Peyer's patch (tissue), 4 donors: ENCODE measurements at regions not wholly inside any gene's neighbourhood (a gene's known extent, or its start where the extent isn't known, plus 50 kb on each side); places are given as distances from the start of the nearest gene placed in this dataset.

ENCODE experiments used
- DNase-seq, 3 donors: peaks; one replicate each; pipeline ENCODE4 v3.0.0-alpha.2; 2017 to 2019
- H3K27ac ChIP-seq, 4 donors: fragments of 200-600 bp; sonication (generic); one replicate each; pipeline ENCODE4 v1.5.1; 2016 to 2019
- H3K27me3 ChIP-seq, 2 donors: fragments of 200-600 bp; sonication (generic); one replicate each; pipeline ENCODE4 v1.5.1; 2019
- H3K36me3 ChIP-seq, 3 donors: fragments of 200-600 bp; sonication (generic); one replicate each; pipeline ENCODE4 v1.5.1; 2016 to 2019
- H3K4me1 ChIP-seq, 4 donors: fragments of 200-600 bp; sonication (generic); one replicate each; pipeline ENCODE4 v1.5.1; 2016 to 2019
- H3K4me3 ChIP-seq, 4 donors: fragments of 200-600 bp; sonication (generic); 1 replicate in 3 of 4; 2 replicates in 1 of 4; pipeline ENCODE4 v1.5.1; 2016 to 2019; ENCODE audit warnings: mild to moderate bottlenecking in 1 of 4
- H3K9me3 ChIP-seq, 4 donors: fragments of 200-600 bp; sonication (generic); one replicate each; pipeline ENCODE4 v1.5.1; 2016 to 2019; ENCODE audit warnings: mild to moderate bottlenecking in 1 of 4
- CTCF ChIP-seq, 6 experiments: fragments of 450-650 bp in 4 of 6; fragments of 200-600 bp in 2 of 6; sonication (generic) in 1 of 6; IDR thresholded peaks; one replicate each; pipeline ENCODE4 v1.5.1; 2017 to 2019; ENCODE audit warnings: antibody characterized with exemption in 6 of 6, mild to moderate bottlenecking in 3 of 6, moderate library complexity in 1 of 6
- POLR2A ChIP-seq, 2 donors: fragments of 450-650 bp; IDR thresholded peaks; one replicate each; pipeline ENCODE4 v1.5.1; 2017; ENCODE audit warnings: antibody characterized with exemption in 2 of 2, mild to moderate bottlenecking in 2 of 2, moderate library complexity in 2 of 2

- no peak for TF ChIP-seq CTCF (IDR thresholded peaks at IDR 0.05)
- no peak for TF ChIP-seq POLR2A (IDR thresholded peaks at IDR 0.05)
Observed at GRCh38 chr1:87665151-87665550, 336.5 kb downstream of the LMO4 start.

GRCh38 chr1:87666681-87667080 lies 338.0 kb downstream of the LMO4 start:
- DNase-seq = no peak
- TF ChIP-seq POLR2A (IDR thresholded peaks at IDR 0.05) = no peak
- no peak for TF ChIP-seq CTCF (IDR thresholded peaks at IDR 0.05)
- Histone ChIP-seq H3K4me3 (no peak overlapping the region), H3K27me3 (no peaks in the 10 kb centered on the region), H3K9me3 (no peaks in the 10 kb centered on the region), H3K36me3 (no peaks in the 10 kb centered on the region), H3K27ac (no peak overlapping the region), H3K4me1 (no peaks in the 10 kb centered on the region)

More at GRCh38 chr1:87665151-87665550, 336.5 kb downstream of the LMO4 start:
- H3K9me3 ChIP-seq = no peaks in the 10 kb centered on the region
- H3K27ac ChIP-seq = no peak overlapping the region
- H3K4me1 ChIP-seq = no peaks in the 10 kb centered on the region
- DNase-seq = no peak
- no peak overlapping the region for H3K4me3 ChIP-seq
- no peaks in the 10 kb centered on the region for H3K36me3 ChIP-seq
- no peaks in the 10 kb centered on the region for H3K27me3 ChIP-seq

- no peak overlapping the region for H3K27ac ChIP-seq
- H3K27me3 ChIP-seq = no peaks in the 10 kb centered on the region
- no peak for DNase-seq
- no peak overlapping the region for H3K4me3 ChIP-seq
- H3K36me3 ChIP-seq = no peaks in the 10 kb centered on the region
- no peaks in the 10 kb centered on the region for H3K9me3 ChIP-seq
- H3K4me1 ChIP-seq = no peaks in the 10 kb centered on the region
- no peak for TF ChIP-seq CTCF (IDR thresholded peaks at IDR 0.05)
- TF ChIP-seq POLR2A (IDR thresholded peaks at IDR 0.05) = no peak
Observed at GRCh38 chr1:87669674-87670073, 341.0 kb downstream of the LMO4 start.

- H3K27me3 ChIP-seq = no peaks in the 10 kb centered on the region
- H3K36me3 ChIP-seq = no peaks in the 10 kb centered on the region
- DNase-seq = no peak
- H3K4me1 ChIP-seq = no peaks in the 10 kb centered on the region
- no peak overlapping the region for H3K27ac ChIP-seq
- no peaks in the 10 kb centered on the region for H3K9me3 ChIP-seq
- TF ChIP-seq CTCF (IDR thresholded peaks at IDR 0.05) (no peak), POLR2A (IDR thresholded peaks at IDR 0.05) (no peak)
- no peak overlapping the region for H3K4me3 ChIP-seq
Observed at GRCh38 chr1:87673309-87673708, 344.6 kb downstream of the LMO4 start.

GRCh38 chr1:87673748-87674147 lies 345.1 kb downstream of the LMO4 start:
- TF ChIP-seq POLR2A (IDR thresholded peaks at IDR 0.05) = no peak
- peak in 3 of 6 experiments; percentile 14 to 23 (median 15) for TF ChIP-seq CTCF (IDR thresholded peaks at IDR 0.05)
- H3K27ac ChIP-seq = no peak overlapping the region
- no peaks in the 10 kb centered on the region for H3K9me3 ChIP-seq
- no peak overlapping the region for H3K4me3 ChIP-seq
- no peaks in the 10 kb centered on the region for H3K4me1 ChIP-seq
- H3K27me3 ChIP-seq = no peaks in the 10 kb centered on the region
- DNase-seq = no peak
- no peaks in the 10 kb centered on the region for H3K36me3 ChIP-seq

GRCh38 chr1:87674791-87675190 lies 346.1 kb downstream of the LMO4 start:
- Histone ChIP-seq H3K27me3 (no peaks in the 10 kb centered on the region), H3K27ac (no peak overlapping the region), H3K4me3 (no peak overlapping the region), H3K9me3 (no peaks in the 10 kb centered on the region), H3K36me3 (no peaks in the 10 kb centered on the region), H3K4me1 (no peaks in the 10 kb centered on the region)
- TF ChIP-seq POLR2A (IDR thresholded peaks at IDR 0.05) = no peak
- no peak for DNase-seq
